Endothelial cell of umbilical vein (primary cell): ENCODE measurements at regions not wholly inside any gene's neighbourhood (a gene's known extent, or its start where the extent isn't known, plus 50 kb on each side); places are given as distances from the start of the nearest gene placed in this dataset.
"Not testable (repeated sequence)": the region's sequence is repeated elsewhere in the genome, so short reads cannot be mapped to it uniquely, and the experiment has no call there.

Source experiments
- BruUV-seq: library from RNA; stranded (reverse); fragments of 400-500 nt; replicated peaks from 2 replicates; lab custom pipeline; 2021; lab: Mats Ljungman, UMichigan
- CTCF ChIA-PET: fragments of 300-600, 350-600 bp; sonication (Branson Sonifier 250); formaldehyde crosslinking; loops from one replicate; lab custom pipeline; 2021; ENCODE audit warnings: antibody characterized with exemption, inconsistent platforms; lab: Charles Lee
- POLR2A ChIA-PET: fragments of 300-600, 350-600 bp; sonication (Branson Sonifier 250); formaldehyde crosslinking; loops from one replicate; lab custom pipeline; 2021; ENCODE audit warnings: antibody characterized with exemption, inconsistent platforms; lab: Charles Lee
- DNase-seq: peaks from one replicate; pipeline ENCODE4 v3.0.0-alpha.2; 2011; ENCODE audit warnings: low read depth, low spot score
- FAIRE-seq: peaks from 2 replicates; lab custom pipeline; 2011; peaks lifted over from hg19 to GRCh38; lab: Jason Lieb, UNC
- H2AFZ ChIP-seq: 2 replicates; pipeline ENCODE4 v1.6.0; 2012; ENCODE audit warnings: low read depth, low read length, control low read depth, inconsistent platforms
- H3K27ac ChIP-seq: 2 replicates; pipeline ENCODE4 v1.5.1; 2011; ENCODE audit warnings: low read depth, mild to moderate bottlenecking, control low read depth, low read length, moderate library complexity; ENCODE audit not compliant: insufficient read depth
- H3K27me3 ChIP-seq, 2 experiments: 2 replicates each; pipeline versions ENCODE4 v1.6.0 to v1.6.1; 2011; ENCODE audit warnings: low read length in 2 of 2, mixed read lengths in 1 of 2; ENCODE audit not compliant: control insufficient read depth in 2 of 2, insufficient read depth in 2 of 2
- H3K36me3 ChIP-seq, 2 experiments: 2 replicates in 1 of 2; 3 replicates in 1 of 2; pipeline ENCODE4 v1.5.1; 2011; ENCODE audit warnings: low read length in 2 of 2, mild to moderate bottlenecking in 1 of 2, moderate library complexity in 1 of 2; ENCODE audit not compliant: control insufficient read depth in 2 of 2, insufficient read depth in 2 of 2; ENCODE audit errors: extremely low read depth in 1 of 2
- H3K4me1 ChIP-seq: 3 replicates; pipeline ENCODE4 v1.5.1; 2011; ENCODE audit warnings: mild to moderate bottlenecking, low read length; ENCODE audit not compliant: control insufficient read depth, insufficient read depth; ENCODE audit errors: extremely low read depth
- H3K4me2 ChIP-seq: 2 replicates; pipeline ENCODE4 v1.6.1; 2011; ENCODE audit warnings: low read length, control low read depth, mixed read lengths; ENCODE audit not compliant: insufficient read depth
- H3K4me3 ChIP-seq, 3 experiments: fragments of 200-600 bp in 1 of 3; sonication (generic), shearing (Covaris generic) in 1 of 3; replicated peaks in 1 of 3; 2 replicates each; pipeline ENCODE4 v1.5.1; 2011 to 2016; ENCODE audit warnings: control low read depth in 3 of 3, low read length in 3 of 3, mild to moderate bottlenecking in 2 of 3, inconsistent platforms in 1 of 3, low read depth in 1 of 3, moderate library complexity in 1 of 3; ENCODE audit not compliant: insufficient read depth in 1 of 3
- H3K79me2 ChIP-seq: 2 replicates; pipeline ENCODE4 v1.6.0; 2012; ENCODE audit warnings: low read length, inconsistent platforms; ENCODE audit not compliant: control insufficient read depth, insufficient read depth
- H3K9ac ChIP-seq: replicated peaks from 2 replicates; pipeline ENCODE3; 2011; ENCODE audit warnings: low read length, control low read depth; ENCODE audit not compliant: insufficient read depth; ENCODE audit errors: extremely low read depth
- H3K9me1 ChIP-seq: replicated peaks from 3 replicates; pipeline ENCODE4 v1.6.0; 2011; ENCODE audit warnings: mild to moderate bottlenecking, low read length; ENCODE audit not compliant: control insufficient read depth, insufficient read depth; ENCODE audit errors: extremely low read depth
- H3K9me3 ChIP-seq: replicated peaks from 2 replicates; pipeline ENCODE4 v1.5.1; 2012; ENCODE audit warnings: low read length, inconsistent platforms; ENCODE audit not compliant: control insufficient read depth, insufficient read depth
- H4K20me1 ChIP-seq: replicated peaks from 2 replicates; pipeline ENCODE3; 2011; ENCODE audit warnings: mild to moderate bottlenecking, low read length; ENCODE audit not compliant: control insufficient read depth, insufficient read depth; ENCODE audit errors: extremely low read depth
- CTCF ChIP-seq, 2 donors: IDR thresholded peaks; 1 replicate in 1 of 2; 2 replicates in 1 of 2; pipeline ENCODE4 v1.5.1; 2011; ENCODE audit warnings: low read length in 2 of 2, mild to moderate bottlenecking in 2 of 2, moderate library complexity in 2 of 2, control low read depth in 1 of 2, inconsistent platforms in 1 of 2, low read depth in 1 of 2; ENCODE audit not compliant: insufficient read depth in 1 of 2; ENCODE audit errors: extremely low read depth in 1 of 2
- EZH2 ChIP-seq: IDR thresholded peaks from 2 replicates; pipeline ENCODE4 v1.6.1; 2012; ENCODE audit warnings: borderline replicate concordance, low read depth, mild to moderate bottlenecking, moderate library complexity, low read length, inconsistent platforms; ENCODE audit not compliant: severe bottlenecking
- FOS ChIP-seq: IDR thresholded peaks from 2 replicates; pipeline ENCODE4 v1.6.1; 2011; ENCODE audit warnings: mild to moderate bottlenecking, low read length, moderate library complexity, borderline replicate concordance; ENCODE audit not compliant: insufficient read depth
- GATA2 ChIP-seq: IDR thresholded peaks from 2 replicates; pipeline ENCODE4 v1.7.0; 2011; ENCODE audit warnings: low read depth, mild to moderate bottlenecking, moderate library complexity, mixed read lengths, low read length; ENCODE audit not compliant: insufficient read length, insufficient read depth
- JUN ChIP-seq: IDR thresholded peaks from 2 replicates; pipeline ENCODE4 v1.6.1; 2011; ENCODE audit warnings: borderline replicate concordance, low read depth; ENCODE audit not compliant: insufficient read length, insufficient read depth
- MAX ChIP-seq: IDR thresholded peaks from 2 replicates; pipeline ENCODE4 v1.6.1; 2011; ENCODE audit not compliant: insufficient read depth, insufficient read length
- MYC ChIP-seq: IDR thresholded peaks from one replicate; pipeline ENCODE4 v1.6.1; 2011; ENCODE audit warnings: mild to moderate bottlenecking, low read depth, low read length
- POLR2A ChIP-seq: IDR thresholded peaks from 2 replicates; pipeline ENCODE4 v1.6.1; 2012; ENCODE audit warnings: low read depth, mild to moderate bottlenecking, control low read depth, low read length
- POLR2AphosphoS5 ChIP-seq: IDR thresholded peaks from 2 replicates; pipeline ENCODE4 v1.6.1; 2012; ENCODE audit warnings: low read depth, mild to moderate bottlenecking, control low read depth, low read length, moderate library complexity; ENCODE audit not compliant: insufficient read depth
- dilution Hi-C: fragments of 300-500 bp; cut with MboI; formaldehyde crosslinking; loops from one replicate; pipeline ENCODE4 v1.15.0; 2019; ENCODE audit warnings: low sequenced_read_pairs; ENCODE audit not compliant: extremely low pct_ligation_motif_present
- intact Hi-C: fragments of 100-400 bp; cut with micrococcal nuclease; formaldehyde crosslinking; loops from one replicate; pipeline ENCODE4 v1.10.0; 2022

- dilution Hi-C loops, result no loop called here
- POLR2A ChIA-PET, result no interaction called here
Measured at GRCh38 chr7:32206488-32206887, 136.3 kb upstream of the PDE1C start.

GRCh38 chr7:32205298-32205824, 135.2 kb upstream of the PDE1C start:
- dilution Hi-C loops, result not testable (repeated sequence)

More at GRCh38 chr7:32206488-32206887, 136.3 kb upstream of the PDE1C start:
- intact Hi-C loops, result no loop called here
- CTCF ChIA-PET, result interaction anchor here (1.1 to 5.2 kb wide), 7 partner anchors 40 to 1072 kb away, joined by 3 to 109 read pairs (median 9); no protein-coding TSS in a partner anchor
- H3K4me1 ChIP-seq, result no peaks in the 10 kb centered on the region
- no TSS peak for BruUV-seq
- no peak overlapping the region for H3K9ac ChIP-seq
- no peaks in the 10 kb centered on the region for H3K79me2 ChIP-seq
- TF ChIP-seq CTCF (IDR thresholded peaks at IDR 0.05; ENCODE audit: extremely low read depth in 1 of 2, insufficient read depth in 1 of 2, low read depth in 1 of 2, low read length in 2 of 2), result no peak
- TF ChIP-seq POLR2A, result no peak
- TF ChIP-seq GATA2, result no peak
- no peak for TF ChIP-seq JUN
- no peak for TF ChIP-seq MYC
- TF ChIP-seq POLR2AphosphoS5, result no peak
- no peak for TF ChIP-seq MAX
- no peak for TF ChIP-seq FOS
- no peak for TF ChIP-seq EZH2
- no peaks in the 10 kb centered on the region for H4K20me1 ChIP-seq
- H3K9me1 ChIP-seq, result no peaks in the 10 kb centered on the region
- no peak for FAIRE-seq
- DNase-seq, result no peak
- H2AFZ ChIP-seq, result no peak overlapping the region
- no peaks in the 10 kb centered on the region for H3K9me3 ChIP-seq
- peaks cover 0 to 4% of the 10 kb centered on the region in 2 experiments for H3K27me3 ChIP-seq
- no peak overlapping the region for H3K4me2 ChIP-seq
- H3K36me3 ChIP-seq, result no peaks in the 10 kb centered on the region
- no peak overlapping the region for H3K27ac ChIP-seq
- no peak overlapping the region for H3K4me3 ChIP-seq

More at GRCh38 chr7:32205298-32205824, 135.2 kb upstream of the PDE1C start:
- H3K9me3 ChIP-seq, H3K9ac ChIP-seq, intact Hi-C loops, H3K4me1 ChIP-seq, H3K4me2 ChIP-seq, BruUV-seq, H3K27me3 ChIP-seq, POLR2A ChIA-PET, H2AFZ ChIP-seq, FAIRE-seq, H3K36me3 ChIP-seq, H4K20me1 ChIP-seq, H3K9me1 ChIP-seq, DNase-seq, H3K4me3 ChIP-seq, H3K79me2 ChIP-seq, H3K27ac ChIP-seq: not testable (repeated sequence)
- CTCF ChIA-PET, result interaction anchor here (1.0 to 5.2 kb wide), 12 partner anchors 10 to 832 kb away, joined by 3 to 109 read pairs (median 8); partner anchors contain the start of gene PDE1C
